Limb (tissue), 2 donors: ENCODE measurements at regions not wholly inside any gene's neighbourhood (a gene's known extent, or its start where the extent isn't known, plus 50 kb on each side); places are given as distances from the start of the nearest gene placed in this dataset.

Experiments
- DNase-seq, 2 donors: peaks; one replicate each; pipeline ENCODE4 v3.0.0-alpha.2; 2016; ENCODE audit errors: extremely low spot score in 2 of 2

- DNase-seq = no peak
Measured at GRCh38 chr2:103025056-103025455, 263.2 kb downstream of the TMEM182 start.

GRCh38 chr2:103028181-103028580 is 266.4 kb downstream of the TMEM182 start:
- no peak for DNase-seq
